GM12873 (cell line): ENCODE measurements at regions not wholly inside any gene's neighbourhood (a gene's known extent, or its start where the extent isn't known, plus 50 kb on each side); places are given as distances from the start of the nearest gene placed in this dataset.

Experiments used
- CTCF ChIP-seq: IDR thresholded peaks from 2 replicates; pipeline ENCODE4 v1.5.1; 2012; ENCODE audit warnings: low read depth, mild to moderate bottlenecking, moderate library complexity, low read length, control low read depth; ENCODE audit not compliant: insufficient read depth; ENCODE audit errors: missing control alignments

GRCh38 chr3:194959217-194959616 is 273.5 kb downstream of the FAM43A start:
- TF ChIP-seq CTCF, result no peak

GRCh38 chr3:194960446-194961032 is 274.9 kb downstream of the FAM43A start:
- no peak for TF ChIP-seq CTCF

- no peak for TF ChIP-seq CTCF
Observed at GRCh38 chr3:194961149-194961548, 275.5 kb downstream of the FAM43A start.

- no peak for TF ChIP-seq CTCF
Observed at GRCh38 chr3:194961571-194961970, 275.9 kb downstream of the FAM43A start.

- no peak for TF ChIP-seq CTCF
Observed at GRCh38 chr3:194962056-194962455, 276.4 kb downstream of the FAM43A start.

GRCh38 chr3:194964809-194965208 is 279.1 kb downstream of the FAM43A start:
- no peak for TF ChIP-seq CTCF

- TF ChIP-seq CTCF, result no peak
Observed at GRCh38 chr3:194967151-194968117, 281.8 kb downstream of the FAM43A start.
